GM18520 (cell line): ENCODE measurements at regions not wholly inside any gene's neighbourhood (a gene's known extent, or its start where the extent isn't known, plus 50 kb on each side); places are given as distances from the start of the nearest gene placed in this dataset.
"Not testable (repeated sequence)": the region's sequence is repeated elsewhere in the genome, so short reads cannot be mapped to it uniquely, and the experiment has no call there.

Experiments used
- ATAC-seq: cut with Tn5 transposase; IDR thresholded peaks from one replicate; pipeline ENCODE4 v1.9.1; 2021; ENCODE audit not compliant: unreplicated experiment

DNA sequence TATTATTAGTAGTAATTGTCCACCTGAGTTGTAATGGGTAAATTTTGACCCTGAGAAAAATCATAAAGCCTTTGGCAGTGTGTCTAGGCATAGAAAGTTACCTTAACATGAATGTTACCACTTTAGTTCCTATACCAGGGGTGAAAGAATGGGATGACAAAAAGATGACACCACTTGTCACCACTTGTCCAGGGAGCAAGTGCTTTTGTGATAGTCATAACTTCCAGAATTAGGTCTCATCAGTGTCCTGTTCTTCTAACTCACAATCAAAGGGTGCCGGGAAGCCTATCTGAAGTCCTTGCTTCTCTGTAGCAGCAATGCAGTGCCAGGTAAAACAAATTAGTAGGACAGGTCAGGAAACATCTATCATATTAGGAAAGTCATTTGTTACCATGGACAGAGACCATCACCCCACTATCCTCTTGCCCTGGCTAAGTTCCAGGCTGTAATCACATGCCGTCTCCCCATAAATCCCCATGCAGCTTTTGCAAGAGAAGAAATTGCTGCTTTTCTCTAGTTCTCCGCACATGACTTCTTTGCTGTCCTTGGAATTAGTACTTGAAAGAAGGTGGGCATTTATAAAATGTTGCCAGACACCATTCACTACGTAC is 156.5 kb upstream of the SGCD start:
- ATAC-seq = no peak

DNA sequence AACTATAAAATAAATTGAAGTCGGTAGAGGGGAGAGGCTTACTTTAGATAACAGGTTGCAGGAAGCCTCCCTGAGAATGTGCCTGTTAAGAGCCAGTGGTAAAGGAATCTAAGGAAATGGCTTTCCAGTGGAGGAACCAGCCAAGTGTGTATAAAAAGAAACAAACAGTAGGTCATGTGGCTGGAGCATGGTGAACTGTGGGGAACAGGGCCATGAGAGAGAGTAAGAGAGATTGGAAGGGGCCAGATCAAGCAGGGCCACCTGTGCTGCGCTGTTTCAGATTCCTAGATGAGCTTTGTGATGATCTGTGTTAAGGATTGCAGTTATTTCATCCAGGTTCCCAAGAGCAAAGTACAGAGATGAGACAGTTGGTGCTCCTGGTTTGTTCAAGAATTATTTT is 152.7 kb upstream of the SGCD start:
- no peak for ATAC-seq

DNA sequence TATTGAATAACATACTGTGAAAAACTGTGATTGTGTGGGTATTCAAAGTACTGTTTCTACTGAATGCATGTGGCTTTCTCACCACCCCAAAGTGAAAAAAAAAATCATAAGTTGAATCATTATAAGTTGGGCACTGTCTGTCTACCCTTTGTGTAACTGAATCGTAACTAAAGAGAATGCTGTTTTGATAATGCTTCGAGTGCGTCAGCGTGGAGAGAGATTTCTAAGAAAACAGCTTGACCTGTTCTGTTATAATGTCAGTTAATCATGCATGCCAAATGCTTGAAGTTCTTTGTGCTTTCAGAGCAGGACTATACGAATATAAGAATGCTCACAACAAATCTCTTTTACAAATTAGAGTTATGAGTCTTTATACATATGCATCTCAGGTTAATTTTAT is 148.8 kb upstream of the SGCD start:
- no peak for ATAC-seq

DNA sequence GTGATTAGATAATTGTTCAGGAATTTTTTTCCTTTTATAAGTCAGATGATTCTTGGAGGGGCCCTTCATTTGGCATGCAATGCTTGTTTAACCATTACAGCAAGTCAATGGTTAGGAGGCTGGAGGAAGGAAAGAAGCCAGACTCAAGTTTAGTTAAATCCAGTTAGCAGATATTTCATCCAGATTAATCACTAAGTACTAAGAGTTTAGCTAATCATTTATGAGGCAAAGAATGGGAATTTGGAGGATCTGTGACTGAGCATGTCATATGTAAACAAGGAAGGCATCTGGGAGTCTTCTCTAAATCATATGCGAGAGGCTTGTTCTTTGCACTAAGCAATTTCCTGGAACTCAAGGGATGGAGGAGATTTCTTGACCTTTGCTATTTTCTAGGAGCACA is 145.3 kb upstream of the SGCD start:
- ATAC-seq = no peak

DNA sequence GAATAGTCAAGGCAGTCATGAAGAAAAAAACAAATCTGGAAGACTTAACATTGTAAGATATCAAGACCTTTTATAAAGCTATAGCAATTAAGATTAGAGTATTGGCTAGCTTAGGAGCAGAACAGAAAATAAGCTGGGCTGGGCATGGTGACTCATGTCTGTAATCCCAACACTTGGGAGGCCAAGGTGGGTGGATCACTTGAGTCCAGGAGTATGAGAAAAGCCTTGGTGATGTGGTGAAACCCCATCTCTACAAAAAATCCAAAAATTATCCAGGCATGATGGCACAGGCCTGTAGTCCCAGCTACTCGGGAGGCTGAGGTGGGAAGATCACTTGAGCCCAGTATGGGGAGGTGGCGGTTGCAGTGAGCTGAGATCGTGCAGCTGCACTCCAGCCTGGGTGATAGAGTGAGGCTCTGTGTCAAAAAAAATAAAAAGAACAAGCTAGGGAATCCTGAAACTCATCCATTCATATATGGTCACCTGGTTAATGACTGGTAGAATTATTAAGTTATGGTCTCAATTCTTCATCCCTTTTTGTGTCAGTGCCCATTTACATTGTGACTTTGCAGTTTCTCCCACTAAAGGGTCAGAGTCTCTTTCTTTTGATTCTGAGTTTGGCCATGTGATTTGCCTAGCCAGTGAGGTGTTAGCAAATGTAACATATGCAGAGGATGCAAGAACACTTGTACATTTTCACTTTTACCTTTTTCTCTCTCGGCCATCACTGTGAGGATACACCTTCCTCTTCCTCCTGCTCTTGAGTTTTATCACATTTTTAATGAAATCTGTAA is 144.6 kb upstream of the SGCD start:
- ATAC-seq = no peak

DNA sequence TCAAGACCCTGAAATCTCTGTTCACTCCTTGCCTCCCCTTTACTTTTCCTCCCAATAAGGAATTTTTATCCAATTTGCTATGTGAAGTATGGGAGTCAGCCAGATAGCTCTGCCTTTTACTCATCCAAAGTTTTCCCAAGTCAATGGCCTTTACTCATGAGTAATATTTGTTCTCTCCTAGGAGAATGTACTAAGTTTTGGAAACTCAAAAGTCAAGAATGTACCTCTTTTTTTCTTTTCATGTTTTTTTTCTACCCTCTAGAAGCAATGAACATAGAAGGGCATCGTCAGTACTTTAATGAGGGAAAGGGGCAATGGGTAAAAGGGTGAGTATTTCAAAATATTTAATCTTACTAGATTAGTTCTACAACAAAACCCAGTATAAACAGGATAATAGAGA is 140.2 kb upstream of the SGCD start:
- no peak for ATAC-seq

DNA sequence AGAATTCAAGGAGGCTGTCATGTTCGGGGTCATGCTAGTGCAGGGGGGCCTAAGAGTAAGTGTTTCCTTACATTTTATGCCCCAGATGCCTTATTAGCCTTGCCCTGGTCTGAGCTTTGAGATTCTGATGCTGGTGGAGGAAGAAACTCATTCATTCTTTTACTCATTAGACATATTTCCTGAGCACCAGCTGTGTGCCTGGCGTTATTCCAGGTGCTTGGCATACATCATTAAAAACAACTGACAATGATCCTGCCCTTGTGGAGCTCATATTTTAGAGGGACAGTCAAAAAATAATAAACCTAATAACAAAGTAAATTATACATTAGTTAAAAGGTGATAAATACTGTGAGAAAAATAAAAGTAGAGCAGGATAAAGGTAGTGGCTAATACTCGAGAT is 138.9 kb upstream of the SGCD start:
- no peak for ATAC-seq

DNA sequence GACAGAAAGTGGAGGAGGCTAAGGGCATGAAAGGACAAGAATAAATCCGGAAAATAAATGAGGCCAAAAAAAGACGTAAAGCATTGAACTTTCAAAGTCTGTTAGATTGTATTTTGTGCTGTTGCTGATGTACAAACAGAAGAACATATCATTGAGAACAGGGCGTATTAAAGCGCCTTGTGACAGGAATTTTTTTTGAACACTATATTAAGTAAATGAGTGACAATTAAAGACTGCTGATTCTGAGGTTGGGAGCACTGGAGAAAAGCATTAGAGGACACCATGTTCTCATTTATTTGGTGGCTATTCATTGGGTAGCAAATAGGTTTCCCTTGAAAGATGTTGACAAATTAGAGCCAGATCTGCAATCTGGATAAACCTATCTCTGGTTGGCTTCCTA is 137.3 kb upstream of the SGCD start:
- no peak for ATAC-seq

DNA sequence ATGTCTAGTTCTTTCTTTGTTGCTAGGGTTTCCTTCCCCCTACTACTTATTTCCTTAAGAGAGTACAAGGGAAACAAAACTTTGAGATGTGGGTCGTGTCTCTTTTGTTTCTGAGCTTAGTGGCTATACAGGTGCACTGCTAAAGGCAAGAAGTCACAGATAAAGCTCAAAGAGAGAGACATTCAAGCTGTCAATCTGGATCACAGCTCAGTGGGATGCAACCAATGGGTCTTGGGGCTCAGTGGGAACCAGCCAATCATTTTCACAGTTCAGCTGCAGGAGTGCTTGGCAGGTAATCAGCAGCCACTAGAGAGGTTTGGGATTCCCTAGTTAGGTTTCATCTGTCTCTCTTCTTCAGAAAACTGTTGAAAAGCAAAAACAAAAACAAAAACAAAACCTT is 135.4 kb upstream of the SGCD start:
- no peak for ATAC-seq

DNA sequence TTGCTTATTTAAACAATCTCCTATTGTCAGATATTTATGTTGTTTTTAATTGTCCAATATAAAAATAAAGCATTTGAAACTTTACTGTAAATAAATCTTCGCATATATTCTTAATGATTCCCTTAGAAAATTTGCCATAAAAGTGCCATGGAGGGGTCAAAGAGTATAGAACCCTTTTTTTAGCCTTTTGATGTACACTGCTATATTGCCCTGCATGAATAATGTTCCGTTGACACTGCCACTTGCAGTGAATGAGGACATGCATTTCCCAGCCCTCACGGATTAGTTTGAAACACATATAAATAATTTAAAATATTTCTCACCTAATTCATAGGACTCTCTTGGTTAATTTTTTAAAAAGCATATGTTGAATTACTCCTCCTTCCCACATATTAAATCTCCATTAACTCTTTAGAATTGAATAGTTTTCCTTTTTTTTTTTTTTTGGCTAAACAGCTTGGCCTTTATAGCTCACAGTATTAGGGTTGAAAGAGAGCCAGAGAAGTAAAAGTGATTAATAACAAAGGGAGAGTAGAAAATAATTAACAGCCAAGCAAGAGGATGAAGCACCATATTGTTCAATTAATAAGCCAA is 129.8 kb upstream of the SGCD start:
- no peak for ATAC-seq

DNA sequence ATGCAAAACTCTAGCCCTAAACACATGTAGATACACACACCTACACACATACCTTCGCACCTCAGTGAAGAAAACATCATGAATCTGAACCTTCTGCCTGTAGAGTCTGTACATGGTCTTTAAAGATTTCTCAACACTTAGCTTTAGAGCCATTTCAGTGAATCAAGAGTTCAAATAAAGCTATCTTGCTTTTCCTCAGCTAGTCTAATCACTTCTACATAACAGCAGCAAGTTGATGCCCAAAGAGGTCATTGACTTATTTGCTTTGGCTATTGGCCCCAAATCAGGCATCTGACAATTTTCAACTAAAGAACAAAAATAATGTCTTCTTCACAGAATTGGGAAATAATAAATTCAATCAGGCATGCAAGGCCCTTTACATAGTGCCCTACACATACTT is 127.9 kb upstream of the SGCD start:
- ATAC-seq = no peak

DNA sequence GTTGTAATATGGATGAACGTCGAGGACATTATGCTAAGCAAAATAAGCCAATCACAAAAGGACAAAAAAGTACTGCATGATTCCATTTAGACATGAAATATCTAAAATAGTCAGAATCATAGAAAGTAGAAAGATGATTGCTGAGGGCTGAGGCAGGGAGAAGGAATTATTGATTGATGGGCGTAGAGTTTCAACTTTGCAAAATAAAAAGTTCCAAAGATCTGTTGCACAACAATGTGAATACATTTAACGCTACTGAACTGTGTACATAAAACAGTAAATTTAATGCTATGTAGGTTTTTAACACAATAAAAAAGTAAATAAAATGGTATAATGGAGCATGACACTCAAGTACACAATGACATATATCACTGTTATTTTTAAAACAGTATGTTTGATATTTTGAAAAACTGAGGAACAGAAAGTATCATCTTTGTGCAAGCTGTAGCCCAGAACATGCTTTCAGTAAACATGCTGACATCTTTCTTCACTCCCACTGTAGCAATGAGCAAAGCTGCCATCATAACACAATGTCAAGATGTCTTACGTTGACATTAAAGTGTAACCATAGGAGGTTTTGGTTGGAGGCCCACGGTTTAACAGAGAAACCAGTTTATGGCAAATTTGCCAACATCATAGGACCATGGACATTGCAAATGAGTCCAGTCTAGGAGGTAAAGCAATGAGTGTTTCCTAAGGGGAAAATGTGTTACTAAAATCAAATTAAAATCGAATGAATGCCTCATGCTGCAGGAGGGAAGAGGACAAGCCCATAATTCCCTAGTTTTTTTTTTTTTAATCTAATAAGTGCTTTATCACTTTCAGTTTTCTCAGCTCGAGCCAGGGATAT is 125.8 kb upstream of the SGCD start:
- no peak for ATAC-seq

DNA sequence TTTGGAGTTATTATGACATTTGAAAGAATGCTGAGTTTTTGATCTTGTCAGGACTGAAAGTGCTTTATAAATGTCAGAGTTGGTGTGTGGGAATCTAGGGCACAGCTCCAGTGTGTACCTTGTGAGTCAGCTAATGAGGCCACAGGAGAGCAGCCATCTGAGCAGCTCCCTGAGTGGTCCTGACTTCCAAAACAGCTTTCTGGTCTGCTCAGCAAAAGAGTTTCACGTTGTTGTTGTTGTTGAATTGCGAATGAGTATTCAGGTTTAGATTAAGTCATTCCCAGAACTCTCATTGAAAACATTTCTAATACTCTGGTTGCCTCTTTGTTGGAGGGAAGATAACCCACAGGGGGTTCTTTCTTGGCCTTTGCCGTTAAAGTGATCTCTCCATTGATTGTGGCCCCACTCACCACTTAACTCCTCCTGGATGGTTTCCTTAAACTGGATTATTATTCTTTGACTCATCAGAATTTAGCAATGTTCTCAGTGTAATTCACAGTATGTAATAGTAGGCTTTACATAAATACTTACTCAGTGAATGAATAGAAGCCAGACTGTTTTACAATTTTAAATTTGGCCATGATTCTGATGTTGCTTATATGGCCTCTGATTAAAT is 125.1 kb upstream of the SGCD start:
- no peak for ATAC-seq

DNA sequence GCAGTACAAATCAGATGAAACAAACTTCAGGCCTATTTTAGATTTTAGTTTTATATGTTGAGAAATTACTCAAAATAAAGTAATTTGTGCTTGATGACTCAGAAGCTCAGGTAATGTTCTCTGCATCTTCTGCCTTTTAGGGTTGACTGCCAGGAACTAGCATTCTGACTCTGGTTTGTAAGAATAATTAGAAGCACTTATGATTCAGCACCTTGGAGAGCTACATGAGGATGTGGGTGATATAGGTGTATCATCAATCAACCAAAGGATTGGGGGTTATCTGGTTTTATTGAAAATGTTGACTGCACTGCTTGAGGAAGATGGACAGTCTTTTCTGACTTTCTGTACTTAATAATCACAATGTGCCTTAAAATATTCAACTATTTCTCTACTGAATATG is 118.7 kb upstream of the SGCD start:
- ATAC-seq = no peak

DNA sequence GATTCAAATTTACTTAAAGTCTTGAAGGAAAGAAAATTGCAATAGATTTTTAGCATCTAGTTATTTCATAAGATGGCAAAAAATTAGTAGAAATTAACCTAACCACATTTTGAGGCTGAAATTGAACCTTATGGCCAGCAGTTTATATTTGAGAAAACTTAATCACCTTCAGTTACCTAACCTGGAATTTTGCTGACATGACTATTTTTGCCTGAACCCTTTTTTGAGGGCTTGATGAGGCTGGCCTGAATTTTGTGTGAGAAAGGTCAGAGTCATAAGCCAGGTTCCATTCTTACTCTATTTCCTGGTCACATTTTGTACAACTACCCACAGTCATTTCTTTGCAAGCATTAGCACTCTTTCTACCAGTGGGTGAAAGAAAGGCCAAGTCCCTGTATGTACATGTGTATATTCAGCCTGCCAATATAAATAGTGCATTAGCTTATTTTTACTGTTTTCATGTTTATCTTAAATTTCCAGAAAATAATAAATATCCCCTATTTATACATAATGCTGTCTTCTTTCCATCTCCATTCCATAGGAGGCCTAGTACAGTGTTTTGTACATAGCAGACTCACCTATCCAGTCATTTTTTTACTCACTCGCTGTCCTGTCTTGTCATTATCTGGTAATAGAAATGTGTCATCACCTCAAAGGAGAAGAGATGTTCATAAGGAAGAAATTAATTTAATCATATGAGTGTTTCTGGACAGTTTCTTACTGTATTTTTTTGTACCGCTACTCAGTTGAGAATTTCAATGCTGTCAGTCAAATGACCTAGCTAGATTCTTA is 108.4 kb upstream of the SGCD start:
- ATAC-seq = no peak

DNA sequence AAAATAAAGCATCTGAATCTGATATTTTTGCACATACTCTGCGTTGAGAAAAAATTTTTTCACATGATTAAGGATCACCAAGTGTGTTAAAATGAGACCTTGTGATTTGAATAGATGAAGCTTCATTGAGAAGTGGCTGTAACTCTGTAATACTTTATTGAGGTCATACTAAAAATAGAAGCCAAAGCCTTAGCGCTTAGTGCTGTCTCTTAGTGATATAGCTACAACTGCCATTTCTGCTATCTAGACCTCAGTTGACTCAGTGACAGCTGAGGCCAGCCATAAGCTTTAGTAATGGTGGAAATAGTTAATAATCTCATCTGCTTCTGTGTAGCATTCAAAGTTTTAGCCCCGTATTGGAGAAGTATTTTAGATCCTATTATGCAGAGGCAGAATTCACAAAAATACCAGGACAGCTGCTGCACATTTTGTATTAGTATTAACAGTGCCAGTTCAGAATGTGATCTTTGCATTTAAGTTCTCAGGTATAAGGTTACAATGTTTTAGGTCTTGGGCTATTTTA is 107.4 kb upstream of the SGCD start:
- ATAC-seq = no peak

DNA sequence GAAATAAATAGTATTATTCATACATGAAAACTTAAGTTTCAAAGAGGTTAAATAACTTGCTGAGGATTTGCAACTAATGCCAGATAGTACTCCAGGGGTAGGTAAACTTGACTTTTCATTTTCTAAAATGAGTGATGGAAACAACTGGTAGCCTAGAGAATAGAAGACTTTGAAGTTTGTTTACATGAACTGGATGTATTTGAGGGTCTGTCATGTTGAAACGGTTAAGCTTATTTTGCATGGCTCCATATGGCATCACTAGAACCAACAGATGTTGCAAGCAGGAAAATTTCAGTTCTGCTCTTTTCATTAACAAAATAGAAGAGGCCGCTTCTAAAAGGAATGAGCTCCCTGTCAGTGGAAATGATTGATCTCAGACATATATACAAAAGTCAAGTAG is 105.1 kb upstream of the SGCD start:
- no peak for ATAC-seq

DNA sequence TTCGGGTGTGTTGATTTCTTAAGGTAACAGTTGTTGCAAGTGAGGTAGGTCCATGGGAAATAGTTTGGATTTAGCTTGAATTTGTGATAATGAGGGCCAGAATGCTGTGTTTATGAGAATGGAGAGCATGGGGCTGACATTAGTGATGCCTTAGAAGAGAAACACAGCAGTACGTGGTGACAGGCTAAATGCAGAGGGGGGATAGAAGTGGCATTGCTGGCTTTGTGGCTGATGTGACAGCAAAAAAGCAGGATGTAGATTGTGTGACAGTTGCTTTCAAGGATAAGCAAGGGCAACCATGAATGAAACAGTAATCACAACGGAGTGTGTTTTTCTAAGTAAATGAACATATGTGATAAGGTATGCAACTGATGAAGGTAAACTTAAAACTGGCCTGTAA is 103.4 kb upstream of the SGCD start:
- ATAC-seq = no peak

DNA sequence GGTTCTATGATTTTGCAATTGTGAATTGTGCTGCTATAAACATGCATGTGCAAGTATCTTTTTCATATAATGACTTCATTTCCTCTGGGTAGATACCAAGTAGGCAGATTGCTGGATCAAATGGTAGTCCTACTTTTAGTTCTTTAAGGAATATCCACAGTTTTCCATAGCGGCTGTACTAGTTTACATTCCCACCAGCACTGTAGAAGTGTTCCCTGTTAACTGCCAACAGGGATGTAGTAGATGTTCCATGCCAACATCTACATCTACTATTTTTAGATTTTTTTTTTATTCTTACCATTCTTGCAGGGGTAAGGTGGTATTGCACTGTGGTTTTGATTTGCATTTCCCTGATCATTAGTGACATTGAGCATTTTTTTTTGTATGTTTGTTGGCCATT is 100.5 kb upstream of the SGCD start:
- ATAC-seq = not testable (repeated sequence)

DNA sequence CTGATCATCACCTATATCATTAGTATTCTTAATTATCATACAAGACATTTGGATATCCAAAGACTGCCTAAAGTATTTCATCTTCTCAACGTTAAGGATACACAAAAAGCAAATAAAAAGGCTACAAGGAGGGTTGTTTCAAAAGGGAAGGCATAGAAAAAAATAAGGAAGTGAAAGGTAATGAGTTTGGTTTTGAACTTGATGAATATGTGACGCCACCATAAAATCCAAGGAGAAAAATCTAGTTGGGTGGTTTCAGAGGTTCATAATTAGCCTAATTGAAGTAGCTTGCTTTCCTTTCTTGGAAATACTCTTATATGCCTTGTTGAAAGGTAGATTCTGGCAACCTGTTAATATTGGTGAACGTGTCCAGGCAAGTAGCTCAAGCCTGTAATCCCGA is 96.1 kb upstream of the SGCD start:
- ATAC-seq = no peak
